ENCODE measurements at regions not wholly inside any gene's neighbourhood (a gene's known extent, or its start where the extent isn't known, plus 50 kb on each side); places are given as distances from the start of the nearest gene placed in this dataset.
"Not testable (repeated sequence)": the region's sequence is repeated elsewhere in the genome, so short reads cannot be mapped to it uniquely, and the experiment has no call there.

DNA sequence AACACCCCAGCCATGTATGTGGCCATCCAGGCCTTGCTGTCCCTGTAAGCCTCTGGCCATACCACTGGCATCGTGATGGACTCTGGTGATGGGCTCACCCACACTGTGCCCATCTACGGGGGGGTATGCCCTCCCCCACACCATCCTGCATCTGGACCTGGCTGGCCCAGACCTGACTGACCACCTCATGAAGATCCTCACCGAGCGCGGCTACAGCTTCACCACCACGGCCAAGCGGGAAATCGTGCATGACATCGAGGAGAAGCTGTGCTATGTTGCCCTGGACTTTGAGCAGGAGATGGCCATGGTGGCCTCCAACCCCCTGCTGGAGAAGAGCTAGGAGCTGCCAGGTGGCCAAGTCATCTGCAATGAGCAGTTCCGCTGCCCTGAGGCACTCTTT lies 80.4 kb upstream of the ZCCHC2 start:
- no peak for DNase-seq

DNA sequence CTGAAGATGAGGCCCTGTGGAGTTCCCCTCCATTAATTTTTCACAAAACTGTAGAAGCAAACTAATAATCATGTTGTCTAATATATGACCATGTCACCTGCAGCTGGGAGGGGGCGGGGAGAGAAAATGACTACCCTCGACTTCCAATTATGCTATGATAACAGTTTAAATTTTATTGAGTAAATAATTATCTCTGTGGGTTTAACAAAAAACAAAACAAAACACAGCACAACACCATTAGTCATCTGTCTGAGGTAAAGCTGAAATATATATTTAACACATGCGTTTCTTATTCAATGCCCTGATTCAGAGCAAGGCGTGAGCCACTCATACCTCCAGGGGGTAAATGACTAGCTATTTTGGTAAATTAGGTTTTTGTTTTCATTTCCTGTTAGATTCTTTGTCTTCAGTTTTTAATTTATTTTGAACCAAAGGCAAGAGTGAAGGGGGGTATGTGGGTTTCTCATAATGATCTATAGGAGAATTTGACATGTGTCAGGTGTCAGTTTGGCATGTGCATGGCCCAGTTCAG lies 77.4 kb upstream of the ZCCHC2 start:
- DNase-seq, result peak; percentile 21

DNA sequence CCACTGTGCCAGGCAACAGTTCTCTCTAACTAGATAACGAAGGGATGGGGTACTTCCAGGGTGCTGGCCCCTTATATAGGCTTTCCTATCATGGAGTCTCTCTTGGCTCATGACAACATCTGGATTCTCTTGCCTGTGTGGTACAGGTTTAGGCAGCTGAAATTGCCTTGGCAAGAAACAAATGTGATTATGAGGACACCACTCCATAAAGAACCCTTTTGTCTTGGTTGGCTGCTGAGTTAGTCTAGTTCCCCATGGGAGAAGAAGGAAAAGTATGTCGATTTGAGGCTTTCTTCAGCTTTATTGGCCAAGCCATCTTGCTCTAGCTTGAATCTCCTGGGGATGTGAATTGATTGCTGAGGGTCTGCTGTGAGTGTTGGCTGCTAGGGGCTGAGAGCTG lies 76.3 kb upstream of the ZCCHC2 start:
- DNase-seq, result no peak

DNA sequence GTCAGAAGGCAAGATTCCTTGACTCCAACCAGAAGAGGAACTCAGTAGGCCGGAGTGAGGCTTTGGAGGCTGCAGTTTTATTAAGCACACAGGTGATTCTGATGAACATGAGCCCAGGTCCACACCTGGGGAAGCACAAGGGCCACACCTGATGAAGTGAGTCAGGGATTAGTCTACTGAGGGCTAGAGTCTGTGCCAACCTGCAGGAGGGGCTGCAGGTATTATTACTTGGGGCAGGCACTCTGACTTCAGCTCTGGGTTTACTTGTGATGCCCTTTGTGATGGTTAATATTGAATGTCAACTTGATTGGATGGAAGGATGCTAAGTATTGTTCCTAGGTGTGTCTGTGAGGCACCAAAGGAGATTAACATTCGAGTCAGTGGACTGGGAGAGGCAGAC lies 75.2 kb upstream of the ZCCHC2 start:
- DNase-seq, result no peak

DNA sequence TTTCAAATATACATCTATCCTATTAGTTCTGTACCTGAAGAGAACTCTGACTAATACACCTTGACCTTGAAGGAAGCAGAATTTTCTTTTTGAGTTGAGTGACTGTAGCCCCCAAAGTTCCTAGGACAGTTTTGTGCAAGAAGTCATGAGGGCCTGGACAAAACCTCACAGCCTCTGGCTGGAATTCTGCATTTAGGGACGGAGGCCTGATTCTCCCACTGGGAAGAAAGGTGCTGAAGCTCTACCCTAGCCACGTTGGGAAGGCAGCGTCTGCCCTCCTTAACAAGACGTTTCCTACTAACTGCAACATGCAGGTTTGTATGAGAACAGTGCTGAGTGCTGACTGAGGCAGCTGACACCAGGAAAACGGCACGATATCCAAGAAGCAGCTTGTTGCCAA lies 74.4 kb upstream of the ZCCHC2 start:
- no peak for DNase-seq

DNA sequence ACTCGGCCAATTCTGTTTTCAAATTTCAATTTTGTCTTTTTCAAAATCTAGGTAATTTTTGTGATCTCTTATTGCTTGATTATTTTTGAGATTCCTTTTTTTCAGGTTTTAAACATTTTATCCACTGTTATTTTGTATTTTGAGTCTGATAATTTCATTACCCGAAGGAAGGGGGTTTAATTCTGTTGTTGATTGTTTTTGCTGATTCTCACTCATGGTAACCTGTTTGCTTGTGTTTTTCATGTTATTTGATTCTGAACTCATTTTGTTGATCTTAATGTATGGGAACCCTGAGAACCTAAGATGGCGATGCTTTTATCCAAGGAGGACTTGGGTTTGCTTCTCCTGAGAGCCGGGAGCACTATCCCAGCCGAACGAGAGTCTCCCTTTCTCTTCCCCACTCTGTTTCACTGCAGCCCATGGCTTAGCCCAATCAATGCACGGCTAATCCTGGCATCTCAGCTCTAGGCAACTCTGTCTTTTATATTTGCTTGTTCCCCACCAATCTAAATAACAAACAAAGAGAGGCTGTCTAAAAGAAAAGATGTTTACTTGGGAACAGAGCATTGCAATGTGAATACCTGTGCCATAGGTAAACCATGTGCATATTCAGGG lies 73.2 kb upstream of the ZCCHC2 start:
- no peak for DNase-seq

DNA sequence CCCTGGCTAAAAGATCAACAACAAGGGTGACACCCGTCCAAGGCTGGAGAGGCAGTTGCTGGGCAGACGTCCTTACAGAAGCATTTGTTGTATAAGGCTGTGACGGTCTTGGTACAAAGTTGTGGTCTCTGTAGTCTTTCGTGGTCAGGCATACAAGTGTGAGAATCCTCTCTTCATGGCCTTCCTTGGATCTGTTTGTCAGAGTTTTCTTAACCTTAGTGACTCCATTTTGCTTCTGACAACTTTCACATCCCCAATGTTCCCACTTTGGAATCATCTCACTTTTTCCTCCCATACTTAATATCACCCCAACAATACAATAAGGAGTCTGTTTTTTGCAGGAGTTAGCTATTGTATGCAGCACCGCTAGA lies 72.7 kb upstream of the ZCCHC2 start:
- DNase-seq, result no peak

DNA sequence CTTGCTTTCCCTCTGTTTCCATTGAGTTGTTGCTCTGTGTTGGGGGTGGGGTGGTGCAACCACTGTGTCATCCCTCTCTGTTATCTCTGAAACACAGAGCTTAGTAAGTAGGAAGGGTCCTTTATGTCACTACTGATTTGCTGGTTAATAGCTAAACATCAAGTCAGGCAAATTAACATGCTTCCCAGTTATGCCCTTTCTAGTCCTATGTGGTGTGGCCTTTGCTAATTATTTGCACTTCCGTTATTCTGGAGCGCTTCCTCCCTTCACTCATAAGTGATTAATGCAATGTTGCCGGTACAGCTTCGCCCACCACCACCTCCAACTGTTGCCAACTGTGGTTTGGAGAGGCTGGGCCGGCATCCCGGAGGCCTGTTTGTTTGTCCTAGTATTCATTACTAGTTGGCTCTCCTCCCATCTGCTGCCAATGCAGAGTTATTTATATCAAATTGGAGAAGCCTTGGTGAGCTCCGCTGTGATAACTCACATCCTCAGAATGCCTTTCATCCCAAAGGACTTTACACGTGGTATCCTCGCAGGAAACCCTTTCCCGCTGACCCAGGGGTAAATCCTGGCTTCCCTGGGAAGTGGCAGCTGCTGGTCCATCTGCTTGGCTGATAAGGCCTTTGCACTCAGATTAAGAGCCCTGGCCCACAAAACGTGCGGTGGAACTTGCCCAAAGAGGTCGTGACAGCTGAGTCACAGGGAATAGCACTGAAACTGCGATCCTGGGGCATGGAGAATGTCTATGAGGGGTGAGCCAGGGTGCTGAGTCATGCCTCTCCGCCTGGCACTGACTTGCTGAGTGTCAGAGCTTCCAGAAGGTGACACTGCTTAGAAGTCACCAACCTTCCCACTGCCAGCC lies 72.0 kb upstream of the ZCCHC2 start:
- DNase-seq, result no peak

DNA sequence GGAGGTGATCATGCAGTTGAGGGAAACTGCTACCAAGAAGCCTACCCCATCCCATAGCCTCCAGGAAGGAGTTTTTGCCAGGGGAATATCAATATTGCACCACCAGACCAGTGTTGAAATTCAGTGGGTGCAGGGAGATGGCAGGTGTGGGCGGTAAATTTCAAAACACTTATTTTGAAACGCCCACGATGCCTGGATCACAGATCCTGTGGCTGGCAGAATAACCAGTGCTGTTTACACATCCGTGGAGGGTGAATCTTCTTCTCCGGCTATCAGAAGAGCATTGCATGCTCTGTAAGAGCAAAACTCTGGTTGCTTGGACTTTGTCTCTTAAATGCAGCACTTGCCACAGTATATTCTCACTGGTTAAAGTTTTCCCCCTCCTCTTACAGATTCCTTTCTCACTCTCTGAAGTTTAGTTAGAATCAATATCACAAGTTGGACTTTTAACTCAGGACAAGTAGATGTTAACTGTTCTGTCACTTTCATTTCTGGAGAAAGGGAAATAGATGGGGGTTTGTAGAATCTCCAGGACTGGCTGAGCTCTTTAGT lies 70.5 kb upstream of the ZCCHC2 start:
- DNase-seq, result peak; percentile 57

DNA sequence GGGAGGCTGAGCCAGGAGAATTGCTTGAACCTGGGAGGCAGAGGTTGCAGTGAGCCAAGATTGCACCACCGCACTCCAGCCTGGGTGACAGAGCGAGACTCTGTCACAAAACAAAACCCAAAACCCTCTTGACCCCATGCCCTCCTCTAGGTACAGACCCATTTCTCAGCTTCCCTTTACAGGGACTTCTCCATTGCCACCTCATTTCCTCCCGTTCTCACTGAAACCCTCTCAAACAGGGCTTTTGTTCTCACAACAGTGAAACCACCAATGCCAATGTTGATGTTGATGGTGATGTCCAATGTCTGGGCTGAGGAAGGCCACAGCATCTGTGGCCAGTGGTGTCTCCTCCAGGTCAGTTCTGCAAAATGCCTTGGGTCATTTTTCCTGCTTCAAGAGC lies 69.0 kb upstream of the ZCCHC2 start:
- peak; percentile 29 for DNase-seq

DNA sequence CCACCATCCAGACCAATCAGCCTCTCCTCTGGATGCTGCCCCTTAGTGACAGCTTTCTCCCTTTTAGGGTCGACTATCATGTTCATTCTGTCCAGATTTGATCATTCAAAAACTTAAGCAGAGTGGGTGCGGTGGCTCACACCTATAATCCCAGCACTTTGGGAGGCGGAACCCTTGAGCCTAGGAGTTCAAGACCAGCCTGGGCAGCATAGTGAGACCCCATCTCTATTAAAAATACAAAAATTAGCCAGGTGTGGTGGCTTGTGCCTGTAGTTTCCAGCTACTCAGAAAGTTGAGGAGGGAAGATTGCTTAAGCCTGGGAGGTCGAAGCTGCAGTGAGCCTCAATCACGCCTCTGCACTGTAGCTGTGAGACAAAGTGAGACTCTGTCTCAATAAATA lies 68.3 kb upstream of the ZCCHC2 start:
- DNase-seq, result no peak

DNA sequence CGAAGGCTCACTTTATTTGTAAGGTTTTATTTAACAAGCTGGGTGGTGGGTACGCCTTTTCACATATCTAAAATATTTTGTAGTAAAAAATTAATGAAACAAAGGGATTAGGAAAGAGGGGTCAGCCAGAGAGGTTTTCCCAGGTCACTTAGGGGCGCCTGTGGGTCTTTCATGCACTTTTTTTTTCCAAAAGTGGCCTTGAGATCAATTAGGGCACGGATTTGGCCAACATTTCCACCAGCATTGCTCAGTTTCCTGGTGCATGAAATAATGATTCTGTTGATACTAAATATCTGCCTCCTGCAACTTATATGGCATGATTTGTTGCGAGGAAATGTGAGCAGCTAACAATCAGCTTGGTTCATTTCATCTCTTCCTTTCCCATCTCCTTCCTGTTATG lies 67.6 kb upstream of the ZCCHC2 start:
- no peak for DNase-seq

DNA sequence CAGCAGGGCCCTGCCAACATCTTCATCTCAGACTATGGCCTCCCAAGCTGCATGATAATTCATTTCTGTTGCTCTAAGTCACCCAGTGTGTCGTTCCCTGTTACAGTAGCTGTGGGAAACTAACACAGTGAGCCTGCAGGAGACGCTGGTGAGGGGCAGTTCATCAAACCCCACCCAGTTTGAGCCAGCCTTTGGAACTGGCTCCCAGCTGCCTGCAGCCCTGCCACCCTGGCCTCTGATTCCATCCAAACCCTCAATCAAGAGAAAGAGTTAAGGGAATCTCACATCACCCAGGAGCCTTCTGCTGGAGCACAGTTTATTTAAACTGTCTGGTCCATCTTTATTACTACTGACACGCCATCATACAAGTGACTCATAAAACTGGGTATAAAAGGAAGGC lies 64.9 kb upstream of the ZCCHC2 start:
- no peak for DNase-seq

DNA sequence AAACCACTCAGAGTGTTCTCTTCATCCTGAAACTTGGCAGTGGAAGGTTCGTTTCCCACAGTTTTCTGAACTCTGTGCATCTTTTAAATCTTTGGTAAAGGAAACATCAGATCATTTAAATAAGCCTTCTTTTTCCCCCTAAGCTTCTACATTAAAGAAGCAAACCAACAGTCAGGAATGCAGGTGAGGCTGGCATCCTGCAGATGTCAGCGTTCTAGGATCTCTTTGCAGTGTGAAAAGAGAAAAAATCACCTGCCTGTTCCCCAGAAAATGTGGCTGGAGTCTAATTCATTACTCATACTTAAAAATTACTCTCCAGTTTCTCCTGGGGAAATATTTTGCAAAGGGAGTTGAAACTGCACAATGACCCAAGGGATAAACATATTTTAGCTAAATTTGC lies 64.5 kb upstream of the ZCCHC2 start:
- DNase-seq, result no peak

DNA sequence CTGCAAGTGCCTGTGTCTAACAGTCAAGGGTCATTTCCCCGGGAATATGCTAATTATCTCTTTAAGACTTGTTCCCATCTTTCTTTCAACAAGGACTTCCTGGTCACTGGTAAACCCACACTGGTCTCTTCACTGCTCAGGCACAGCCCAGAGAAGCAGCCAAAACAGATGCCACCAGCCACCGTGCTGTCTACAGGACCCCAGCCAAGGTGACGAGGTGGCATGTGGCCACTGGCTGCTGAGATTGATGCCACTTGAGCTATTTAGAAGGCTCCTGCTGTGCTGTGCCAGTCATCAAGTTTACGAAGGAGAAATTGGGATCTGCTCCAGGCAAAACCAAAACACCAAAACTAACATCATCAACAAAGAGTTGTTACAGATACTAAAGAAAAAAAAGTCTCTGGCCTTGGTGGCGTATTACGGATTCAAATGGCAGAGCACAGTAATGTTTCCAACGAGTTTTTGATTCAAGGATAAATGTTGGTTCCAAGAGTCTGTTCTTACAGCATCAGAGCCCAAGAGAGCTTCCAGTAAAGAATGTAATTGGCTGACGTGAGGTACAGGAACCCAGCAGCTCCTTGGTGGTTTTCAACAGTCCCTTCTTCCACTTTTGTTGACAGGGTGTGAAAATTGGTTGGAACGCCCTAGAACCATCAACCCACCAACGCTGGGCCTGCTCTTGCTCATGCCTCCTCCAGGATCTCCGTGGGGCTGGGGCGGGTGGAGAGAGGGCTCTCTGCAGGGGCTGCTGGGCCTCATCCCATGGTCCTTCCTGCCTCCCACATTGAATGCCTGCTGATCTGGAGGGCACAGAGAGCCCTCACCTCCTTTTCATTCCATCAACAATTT lies 63.7 kb upstream of the ZCCHC2 start:
- no peak for DNase-seq

DNA sequence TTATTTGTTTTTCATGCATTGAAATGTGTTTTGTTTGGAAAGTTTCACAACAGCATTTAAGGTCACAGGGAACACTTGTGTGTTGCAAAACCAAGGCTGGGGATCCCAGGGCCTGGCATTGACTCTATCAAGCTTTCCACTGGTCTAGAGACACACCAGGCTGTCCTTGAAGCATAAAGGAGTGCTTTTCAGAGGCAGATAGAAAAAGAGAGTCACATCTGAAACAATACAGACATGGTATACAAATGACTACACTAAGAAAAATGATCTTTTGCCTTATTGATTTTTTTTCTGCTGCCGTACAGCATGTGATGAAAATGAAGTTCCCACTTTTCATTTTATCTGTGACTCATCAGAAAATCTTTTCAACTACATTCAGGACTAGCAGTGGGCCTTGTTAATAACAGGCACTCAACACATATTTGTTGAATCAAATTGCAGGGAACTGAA lies 61.9 kb upstream of the ZCCHC2 start:
- no peak for DNase-seq

DNA sequence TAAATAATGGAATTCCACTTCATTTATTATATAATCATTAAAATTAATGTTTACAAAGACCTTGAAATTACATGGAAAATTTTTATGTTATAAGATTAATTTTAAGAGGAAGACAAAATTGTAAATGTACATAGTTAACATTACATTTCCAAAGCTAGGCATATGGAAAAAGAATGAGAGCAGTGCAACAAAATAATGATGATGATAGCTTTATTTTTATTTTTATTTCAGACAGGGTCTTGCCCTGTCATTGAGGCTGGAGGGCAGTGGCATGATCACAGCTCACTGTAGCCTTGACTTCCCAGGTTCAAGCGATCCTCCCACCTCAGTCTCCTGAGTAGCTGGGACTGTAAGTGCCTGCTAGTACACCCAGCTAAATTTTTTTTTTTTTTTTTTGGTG lies 61.2 kb upstream of the ZCCHC2 start:
- DNase-seq, result no peak

DNA sequence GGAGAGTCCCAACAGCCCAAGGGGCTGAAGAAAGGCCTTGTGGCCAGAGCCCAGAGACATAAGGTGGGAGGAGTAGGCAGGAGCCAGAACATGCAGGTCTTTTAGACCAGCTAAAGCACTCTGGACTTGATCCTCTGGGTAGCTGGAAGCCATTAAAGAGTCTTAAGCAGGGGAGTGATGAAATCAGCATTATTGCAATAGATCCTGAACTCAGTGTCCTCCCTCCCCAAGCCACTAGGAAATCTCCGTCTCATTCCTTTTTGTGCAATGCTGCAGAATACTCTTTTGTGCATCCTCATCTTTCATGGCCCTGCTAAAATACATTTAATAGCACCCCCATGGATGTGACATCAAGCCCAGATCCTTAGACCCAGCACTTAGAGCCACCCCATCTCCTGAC lies 58.6 kb upstream of the ZCCHC2 start:
- DNase-seq, result no peak

DNA sequence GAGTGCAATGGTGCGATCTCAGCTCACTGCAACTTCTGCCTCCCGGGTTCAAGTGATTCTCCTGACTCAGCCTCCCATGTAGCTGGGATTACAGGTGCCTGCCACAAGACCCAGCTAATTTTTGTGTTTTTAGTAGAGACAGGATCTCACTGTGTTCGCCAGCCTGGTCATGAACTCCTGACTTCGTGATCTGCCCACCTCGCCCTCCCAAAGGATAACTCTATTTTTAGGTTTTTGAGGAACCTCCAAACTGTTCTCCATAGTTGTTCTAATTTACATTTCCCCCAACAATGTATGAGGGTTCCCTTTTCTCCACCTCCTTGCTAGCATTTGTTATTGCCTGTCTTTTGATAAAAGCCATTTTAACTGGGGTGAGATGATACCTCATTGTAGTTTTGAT lies 53.7 kb upstream of the ZCCHC2 start:
- DNase-seq, result not testable (repeated sequence)
